Lower leg skin (tissue), 4 donors: ENCODE measurements at regions not wholly inside any gene's neighbourhood (a gene's known extent, or its start where the extent isn't known, plus 50 kb on each side); places are given as distances from the start of the nearest gene placed in this dataset.

Source experiments
- DNase-seq, 2 donors: peaks; one replicate each; pipeline ENCODE4 v3.0.0-alpha.2; 2019; ENCODE audit warnings: low spot score in 2 of 2
- H3K4me3 ChIP-seq: fragments of 200-600 bp; sonication (generic); 2 replicates; pipeline ENCODE4 v1.5.1; 2017; ENCODE audit warnings: mild to moderate bottlenecking, low read depth; ENCODE audit not compliant: poor library complexity, severe bottlenecking
- POLR2A ChIP-seq, 2 donors: fragments of 450-650 bp; IDR thresholded peaks; one replicate each; pipeline ENCODE4 v1.6.1; 2016 to 2017; ENCODE audit warnings: antibody characterized with exemption in 2 of 2, mild to moderate bottlenecking in 1 of 2, moderate library complexity in 1 of 2
- WGBS, 2 donors: methylation state at CpG; one replicate each; pipeline ENCODE4 v1.1.5; 2018; 5-methylcytosine and 5-hydroxymethylcytosine counted together
- intact Hi-C: fragments of 100-400 bp; cut with DNase I; formaldehyde crosslinking; loops from one replicate; pipeline ENCODE4 v1.15.0; 2023; ENCODE audit warnings: low total_unique reads
- TF ChIP-seq, protein P1 (sequence below), 3 donors: fragments of 450-650 bp; IDR thresholded peaks; one replicate each; pipeline ENCODE4 v1.5.1; 2016; ENCODE audit warnings: antibody characterized with exemption in 3 of 3, mild to moderate bottlenecking in 3 of 3, moderate library complexity in 2 of 3

DNA sequence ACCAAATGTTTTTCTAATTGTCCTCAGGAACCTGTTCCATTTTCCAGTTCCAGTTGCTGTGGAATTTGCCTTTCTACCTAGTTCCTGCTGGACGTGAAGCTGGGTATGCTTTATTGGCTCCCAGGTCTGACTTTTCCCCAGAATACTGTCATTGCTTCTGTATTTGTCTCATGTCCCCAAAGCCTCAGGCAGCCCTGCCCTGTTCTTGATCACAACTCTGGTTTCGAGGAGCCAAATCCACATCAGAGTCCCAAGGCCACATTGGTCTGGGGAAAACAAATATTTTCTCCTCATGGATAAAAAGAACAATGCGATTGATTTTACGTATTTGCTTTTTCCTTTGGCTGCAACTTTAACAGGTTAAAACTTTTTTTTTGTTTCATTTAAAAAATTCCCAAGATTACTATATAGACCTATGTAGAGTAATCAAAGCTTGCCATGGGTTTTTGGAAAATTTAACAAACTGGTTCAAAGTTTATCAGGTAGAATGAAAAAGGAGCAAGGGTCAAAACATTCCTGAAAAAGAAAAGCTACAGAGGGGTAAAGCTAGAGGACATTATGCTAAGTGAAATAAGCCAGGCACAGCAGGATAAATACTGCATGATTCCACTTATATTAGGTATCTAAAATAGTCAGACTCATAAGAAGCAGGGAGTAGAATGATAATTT lies 85.2 kb downstream of the MDH1 start:
- WGBS, 2 donors, result 64 to 67% methylated on average over 4 of the region's 4 CpGs

GRCh38 chr2:63675026-63675425 lies 86.3 kb downstream of the MDH1 start:
- no peak for TF ChIP-seq POLR2A (IDR thresholded peaks at IDR 0.05)
- TF ChIP-seq, protein P1, sequence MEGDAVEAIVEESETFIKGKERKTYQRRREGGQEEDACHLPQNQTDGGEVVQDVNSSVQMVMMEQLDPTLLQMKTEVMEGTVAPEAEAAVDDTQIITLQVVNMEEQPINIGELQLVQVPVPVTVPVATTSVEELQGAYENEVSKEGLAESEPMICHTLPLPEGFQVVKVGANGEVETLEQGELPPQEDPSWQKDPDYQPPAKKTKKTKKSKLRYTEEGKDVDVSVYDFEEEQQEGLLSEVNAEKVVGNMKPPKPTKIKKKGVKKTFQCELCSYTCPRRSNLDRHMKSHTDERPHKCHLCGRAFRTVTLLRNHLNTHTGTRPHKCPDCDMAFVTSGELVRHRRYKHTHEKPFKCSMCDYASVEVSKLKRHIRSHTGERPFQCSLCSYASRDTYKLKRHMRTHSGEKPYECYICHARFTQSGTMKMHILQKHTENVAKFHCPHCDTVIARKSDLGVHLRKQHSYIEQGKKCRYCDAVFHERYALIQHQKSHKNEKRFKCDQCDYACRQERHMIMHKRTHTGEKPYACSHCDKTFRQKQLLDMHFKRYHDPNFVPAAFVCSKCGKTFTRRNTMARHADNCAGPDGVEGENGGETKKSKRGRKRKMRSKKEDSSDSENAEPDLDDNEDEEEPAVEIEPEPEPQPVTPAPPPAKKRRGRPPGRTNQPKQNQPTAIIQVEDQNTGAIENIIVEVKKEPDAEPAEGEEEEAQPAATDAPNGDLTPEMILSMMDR (IDR thresholded peaks at IDR 0.05), result no peak
- no peak overlapping the region for H3K4me3 ChIP-seq
- DNase-seq, result no peak
- intact Hi-C loops, result no loop called here
- 86 to 87% methylated on average over 1 of the region's 1 CpG for WGBS, 2 donors

More for the DNA sequence above, 85.2 kb downstream of the MDH1 start:
- no peak overlapping the region for H3K4me3 ChIP-seq
- peak in 1 of 2 donors; percentile 24 for DNase-seq
- TF ChIP-seq POLR2A (IDR thresholded peaks at IDR 0.05), result no peak
- TF ChIP-seq, protein P1 (IDR thresholded peaks at IDR 0.05), result no peak
- intact Hi-C loops, result no loop called here

DNA sequence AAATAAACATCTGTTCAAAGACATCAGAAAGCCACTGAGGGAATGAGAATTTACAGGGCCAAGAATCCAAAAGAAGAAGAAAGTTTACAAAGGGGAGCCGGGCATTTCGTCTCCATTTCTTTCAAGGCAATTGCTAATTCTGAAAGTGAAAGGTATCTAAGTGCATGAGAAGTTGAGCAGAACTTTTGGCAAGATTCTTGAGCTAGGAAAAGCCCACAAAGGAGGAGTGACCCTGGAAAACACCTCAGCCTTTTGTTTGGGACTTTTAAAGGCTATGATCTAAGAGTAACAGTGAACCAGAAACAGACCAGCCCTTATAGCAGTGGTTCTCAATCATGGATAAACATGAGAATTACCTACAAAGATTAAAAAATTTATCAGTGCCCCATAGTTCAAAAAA lies 87.4 kb downstream of the MDH1 start:
- H3K4me3 ChIP-seq, result no peak overlapping the region
- TF ChIP-seq POLR2A (IDR thresholded peaks at IDR 0.05), result no peak
- TF ChIP-seq, protein P1 (IDR thresholded peaks at IDR 0.05), result no peak
- 30 to 60% methylated on average over 2 of the region's 2 CpGs for WGBS, 2 donors
- intact Hi-C loops, result no loop called here
- no peak for DNase-seq

DNA sequence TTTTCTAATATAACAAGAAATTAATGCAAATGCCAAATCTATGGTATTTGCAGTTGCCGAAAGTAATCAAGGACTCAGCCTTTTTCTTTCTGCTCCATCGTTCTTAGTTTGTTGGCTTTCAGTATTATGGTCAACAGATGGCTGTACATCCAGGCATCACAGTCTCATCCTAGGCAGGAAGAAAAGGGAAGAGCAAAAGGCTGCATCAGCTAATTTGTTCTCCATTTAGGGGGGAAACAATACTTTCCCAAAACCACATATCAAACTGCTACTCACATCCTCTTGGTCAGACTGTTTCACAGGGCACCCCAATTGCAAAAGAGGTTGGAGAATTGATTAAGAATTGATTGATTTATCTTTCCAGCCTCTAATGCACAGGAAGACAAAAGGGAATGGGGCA lies 89.3 kb downstream of the MDH1 start:
- intact Hi-C loops, result no loop called here
- WGBS, 2 donors, result 83 to 85% methylated on average over 2 of the region's 2 CpGs
- no peak for DNase-seq
- H3K4me3 ChIP-seq, result no peak overlapping the region
- TF ChIP-seq, protein P1 (IDR thresholded peaks at IDR 0.05), result no peak
- no peak for TF ChIP-seq POLR2A (IDR thresholded peaks at IDR 0.05)

GRCh38 chr2:63678551-63678950 lies 89.8 kb downstream of the MDH1 start:
- intact Hi-C loops, result no loop called here
- no peak for DNase-seq
- TF ChIP-seq, protein P1 (IDR thresholded peaks at IDR 0.05), result no peak
- TF ChIP-seq POLR2A (IDR thresholded peaks at IDR 0.05), result no peak
- WGBS, 2 donors, result 64 to 88% methylated on average over 4 of the region's 4 CpGs
- H3K4me3 ChIP-seq, result no peak overlapping the region
